ENCODE measurements at regions not wholly inside any gene's neighbourhood (a gene's known extent, or its start where the extent isn't known, plus 50 kb on each side); places are given as distances from the start of the nearest gene placed in this dataset.

DNA sequence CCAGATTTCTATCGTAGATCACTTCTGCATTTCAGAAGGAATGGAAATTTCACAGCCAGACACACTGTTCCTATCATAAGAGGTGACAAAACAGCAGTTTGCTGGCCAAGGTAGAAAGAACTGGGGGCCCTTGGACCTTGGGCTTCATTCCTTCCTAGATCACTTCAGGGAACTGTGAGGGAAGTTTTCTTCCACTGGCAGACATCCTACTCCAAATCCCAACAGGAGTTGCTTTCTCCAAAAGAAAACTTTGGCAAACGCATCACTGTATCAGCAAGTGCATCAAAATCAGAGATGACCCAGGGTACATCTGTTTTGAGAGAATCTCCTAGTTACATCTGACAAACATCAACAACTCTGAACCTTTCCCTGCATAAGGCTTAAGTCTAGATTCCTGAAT is 348.4 kb upstream of the KLHL29 start:
- POLR2A ChIA-PET = no interaction called here
- Histone ChIP-seq H3K27ac (ENCODE audit: extremely low read depth, low read depth, low read length) (no peak overlapping the region), H3K4me3 (ENCODE audit: low read depth, low read length) (no peak overlapping the region), H3K4me1 (ENCODE audit: control insufficient read depth, insufficient read depth, low read length) (no peaks in the 10 kb centered on the region), H3K9me3 (ENCODE audit: control insufficient read depth, insufficient read depth, low read depth, low read length) (no peaks in the 10 kb centered on the region), H3K36me3 (ENCODE audit: control insufficient read depth in 2 of 2, insufficient read depth in 1 of 2, low read length in 2 of 2) (no peaks in the 10 kb centered on the region)
- TF ChIP-seq, protein P1, sequence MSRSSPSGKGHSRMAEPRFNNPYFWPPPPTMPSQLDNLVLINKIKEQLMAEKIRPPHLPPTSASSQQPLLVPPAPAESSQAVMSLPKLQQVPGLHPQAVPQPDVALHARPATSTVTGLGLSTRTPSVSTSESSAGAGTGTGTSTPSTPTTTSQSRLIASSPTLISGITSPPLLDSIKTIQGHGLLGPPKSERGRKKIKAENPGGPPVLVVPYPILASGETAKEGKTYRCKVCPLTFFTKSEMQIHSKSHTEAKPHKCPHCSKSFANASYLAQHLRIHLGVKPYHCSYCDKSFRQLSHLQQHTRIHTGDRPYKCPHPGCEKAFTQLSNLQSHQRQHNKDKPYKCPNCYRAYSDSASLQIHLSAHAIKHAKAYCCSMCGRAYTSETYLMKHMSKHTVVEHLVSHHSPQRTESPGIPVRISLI (tag by site-specific recombination; IDR thresholded peaks at IDR 0.05) = no peak
- TF ChIP-seq, protein P2, sequence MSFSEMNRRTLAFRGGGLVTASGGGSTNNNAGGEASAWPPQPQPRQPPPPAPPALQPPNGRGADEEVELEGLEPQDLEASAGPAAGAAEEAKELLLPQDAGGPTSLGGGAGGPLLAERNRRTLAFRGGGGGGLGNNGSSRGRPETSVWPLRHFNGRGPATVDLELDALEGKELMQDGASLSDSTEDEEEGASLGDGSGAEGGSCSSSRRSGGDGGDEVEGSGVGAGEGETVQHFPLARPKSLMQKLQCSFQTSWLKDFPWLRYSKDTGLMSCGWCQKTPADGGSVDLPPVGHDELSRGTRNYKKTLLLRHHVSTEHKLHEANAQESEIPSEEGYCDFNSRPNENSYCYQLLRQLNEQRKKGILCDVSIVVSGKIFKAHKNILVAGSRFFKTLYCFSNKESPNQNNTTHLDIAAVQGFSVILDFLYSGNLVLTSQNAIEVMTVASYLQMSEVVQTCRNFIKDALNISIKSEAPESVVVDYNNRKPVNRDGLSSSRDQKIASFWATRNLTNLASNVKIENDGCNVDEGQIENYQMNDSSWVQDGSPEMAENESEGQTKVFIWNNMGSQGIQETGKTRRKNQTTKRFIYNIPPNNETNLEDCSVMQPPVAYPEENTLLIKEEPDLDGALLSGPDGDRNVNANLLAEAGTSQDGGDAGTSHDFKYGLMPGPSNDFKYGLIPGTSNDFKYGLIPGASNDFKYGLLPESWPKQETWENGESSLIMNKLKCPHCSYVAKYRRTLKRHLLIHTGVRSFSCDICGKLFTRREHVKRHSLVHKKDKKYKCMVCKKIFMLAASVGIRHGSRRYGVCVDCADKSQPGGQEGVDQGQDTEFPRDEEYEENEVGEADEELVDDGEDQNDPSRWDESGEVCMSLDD (tag by site-specific recombination; IDR thresholded peaks at IDR 0.05) = no peak
- TF ChIP-seq, protein P3, sequence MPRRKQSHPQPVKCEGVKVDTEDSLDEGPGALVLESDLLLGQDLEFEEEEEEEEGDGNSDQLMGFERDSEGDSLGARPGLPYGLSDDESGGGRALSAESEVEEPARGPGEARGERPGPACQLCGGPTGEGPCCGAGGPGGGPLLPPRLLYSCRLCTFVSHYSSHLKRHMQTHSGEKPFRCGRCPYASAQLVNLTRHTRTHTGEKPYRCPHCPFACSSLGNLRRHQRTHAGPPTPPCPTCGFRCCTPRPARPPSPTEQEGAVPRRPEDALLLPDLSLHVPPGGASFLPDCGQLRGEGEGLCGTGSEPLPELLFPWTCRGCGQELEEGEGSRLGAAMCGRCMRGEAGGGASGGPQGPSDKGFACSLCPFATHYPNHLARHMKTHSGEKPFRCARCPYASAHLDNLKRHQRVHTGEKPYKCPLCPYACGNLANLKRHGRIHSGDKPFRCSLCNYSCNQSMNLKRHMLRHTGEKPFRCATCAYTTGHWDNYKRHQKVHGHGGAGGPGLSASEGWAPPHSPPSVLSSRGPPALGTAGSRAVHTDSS (tag by site-specific recombination; IDR thresholded peaks at IDR 0.05) = no peak
- TF ChIP-seq, protein P4, sequence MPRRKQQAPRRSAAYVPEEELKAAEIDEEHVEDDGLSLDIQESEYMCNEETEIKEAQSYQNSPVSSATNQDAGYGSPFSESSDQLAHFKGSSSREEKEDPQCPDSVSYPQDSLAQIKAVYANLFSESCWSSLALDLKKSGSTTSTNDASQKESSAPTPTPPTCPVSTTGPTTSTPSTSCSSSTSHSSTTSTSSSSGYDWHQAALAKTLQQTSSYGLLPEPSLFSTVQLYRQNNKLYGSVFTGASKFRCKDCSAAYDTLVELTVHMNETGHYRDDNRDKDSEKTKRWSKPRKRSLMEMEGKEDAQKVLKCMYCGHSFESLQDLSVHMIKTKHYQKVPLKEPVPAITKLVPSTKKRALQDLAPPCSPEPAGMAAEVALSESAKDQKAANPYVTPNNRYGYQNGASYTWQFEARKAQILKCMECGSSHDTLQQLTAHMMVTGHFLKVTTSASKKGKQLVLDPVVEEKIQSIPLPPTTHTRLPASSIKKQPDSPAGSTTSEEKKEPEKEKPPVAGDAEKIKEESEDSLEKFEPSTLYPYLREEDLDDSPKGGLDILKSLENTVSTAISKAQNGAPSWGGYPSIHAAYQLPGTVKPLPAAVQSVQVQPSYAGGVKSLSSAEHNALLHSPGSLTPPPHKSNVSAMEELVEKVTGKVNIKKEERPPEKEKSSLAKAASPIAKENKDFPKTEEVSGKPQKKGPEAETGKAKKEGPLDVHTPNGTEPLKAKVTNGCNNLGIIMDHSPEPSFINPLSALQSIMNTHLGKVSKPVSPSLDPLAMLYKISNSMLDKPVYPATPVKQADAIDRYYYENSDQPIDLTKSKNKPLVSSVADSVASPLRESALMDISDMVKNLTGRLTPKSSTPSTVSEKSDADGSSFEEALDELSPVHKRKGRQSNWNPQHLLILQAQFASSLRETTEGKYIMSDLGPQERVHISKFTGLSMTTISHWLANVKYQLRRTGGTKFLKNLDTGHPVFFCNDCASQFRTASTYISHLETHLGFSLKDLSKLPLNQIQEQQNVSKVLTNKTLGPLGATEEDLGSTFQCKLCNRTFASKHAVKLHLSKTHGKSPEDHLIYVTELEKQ (tag by site-specific recombination; IDR thresholded peaks at IDR 0.05; ENCODE audit: borderline replicate concordance) = no peak
- TF ChIP-seq ZNF394 (tag by site-specific recombination; IDR thresholded peaks at IDR 0.05; ENCODE audit: borderline replicate concordance) (no peak), ZNF624 (tag by site-specific recombination; IDR thresholded peaks at IDR 0.05) (no peak), ZNF404 (tag by site-specific recombination; IDR thresholded peaks at IDR 0.05) (no peak), ZNF274 (IDR thresholded peaks at IDR 0.05; ENCODE audit: low read length) (no peak), ZNF274 (tag by site-specific recombination; IDR thresholded peaks at IDR 0.05; ENCODE audit: borderline replicate concordance) (no peak), ZFHX2 (tag by site-specific recombination; conservative IDR thresholded peaks at IDR 0.05) (no peak), REPIN1 (tag by site-specific recombination; IDR thresholded peaks at IDR 0.05; ENCODE audit: low read depth) (no peak), ZNF354C (tag by site-specific recombination; IDR thresholded peaks at IDR 0.05; ENCODE audit: borderline replicate concordance, low read depth) (no peak), ZNF248 (tag by site-specific recombination; IDR thresholded peaks at IDR 0.05) (no peak), MEIS1 (CRISPR knock-in tag; IDR thresholded peaks at IDR 0.05; ENCODE audit: borderline replicate concordance) (no peak), ZNF791 (tag by site-specific recombination; IDR thresholded peaks at IDR 0.05) (no peak), ZNF175 (tag by site-specific recombination; IDR thresholded peaks at IDR 0.05) (no peak), ZNF561 (tag by site-specific recombination; IDR thresholded peaks at IDR 0.05; ENCODE audit: borderline replicate concordance) (no peak)
- TF ChIP-seq, protein P5, sequence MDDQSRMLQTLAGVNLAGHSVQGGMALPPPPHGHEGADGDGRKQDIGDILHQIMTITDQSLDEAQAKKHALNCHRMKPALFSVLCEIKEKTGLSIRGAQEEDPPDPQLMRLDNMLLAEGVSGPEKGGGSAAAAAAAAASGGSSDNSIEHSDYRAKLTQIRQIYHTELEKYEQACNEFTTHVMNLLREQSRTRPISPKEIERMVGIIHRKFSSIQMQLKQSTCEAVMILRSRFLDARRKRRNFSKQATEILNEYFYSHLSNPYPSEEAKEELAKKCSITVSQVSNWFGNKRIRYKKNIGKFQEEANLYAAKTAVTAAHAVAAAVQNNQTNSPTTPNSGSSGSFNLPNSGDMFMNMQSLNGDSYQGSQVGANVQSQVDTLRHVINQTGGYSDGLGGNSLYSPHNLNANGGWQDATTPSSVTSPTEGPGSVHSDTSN (CRISPR knock-in tag; IDR thresholded peaks at IDR 0.05) = no peak
- CTCF ChIA-PET = no interaction called here

All from HEK293 (cell line).